Pancreas (tissue), 10 donors: ENCODE measurements at regions not wholly inside any gene's neighbourhood (a gene's known extent, or its start where the extent isn't known, plus 50 kb on each side); places are given as distances from the start of the nearest gene placed in this dataset.

ENCODE experiments used
- ATAC-seq, 4 donors: fragments of 200-7000 bp; cut with Tn5 transposase; one replicate each; pipeline versions ENCODE4 v1.8.0 to v1.9.1; 2020; ENCODE audit warnings: mild to moderate bottlenecking in 4 of 4, moderate library complexity in 4 of 4
- DNase-seq, 6 donors: peaks; one replicate each; pipeline ENCODE4 v3.0.0-alpha.2; 2020
- FAIRE-seq: peaks from 2 replicates; lab custom pipeline; 2012; peaks lifted over from hg19 to GRCh38; lab: Jason Lieb, UNC
- H3K27ac ChIP-seq, 4 donors: fragments of 200-600 bp; sonication (generic); 1 replicate in 3 of 4; 2 replicates in 1 of 4; pipeline versions ENCODE4 v1.5.0 to v1.8.0; 2020
- H3K27me3 ChIP-seq, 4 donors: fragments of 200-600 bp; one replicate each; pipeline ENCODE4 v1.8.0; 2021
- H3K36me3 ChIP-seq, 3 donors: fragments of 200-600 bp; sonication (generic) in 1 of 3; one replicate each; pipeline versions ENCODE4 v1.5.0 to v1.8.0; 2020 to 2021
- H3K4me1 ChIP-seq, 3 donors: fragments of 200-600 bp; one replicate each; pipeline ENCODE4 v1.8.0; 2021
- H3K4me3 ChIP-seq, 4 donors: fragments of 200-600 bp; sonication (generic) in 2 of 4; one replicate each; pipeline versions ENCODE4 v1.5.0 to v1.8.0; 2020 to 2021
- H3K9me3 ChIP-seq, 4 donors: fragments of 200-600 bp; one replicate each; pipeline ENCODE4 v1.8.0; 2021
- WGBS, 2 donors: extraction: QIAGEN DNeasy Blood & Tissue Kit; methylation state at CpG; one replicate each; pipeline ENCODE4 v1.1.7; 2013; 5-methylcytosine and 5-hydroxymethylcytosine counted together
- intact Hi-C, 3 donors: fragments of 100-400 bp; cut with DNase I; formaldehyde crosslinking; loops; one replicate each; pipeline versions ENCODE4 v1.11.1 to v1.14.2; 2022
- TF ChIP-seq, protein P1 (sequence below), 4 donors: fragments of 200-600 bp; sonication (generic) in 3 of 4; IDR thresholded peaks; one replicate each; pipeline versions ENCODE4 v1.5.0 to v1.8.0; 2021; ENCODE audit warnings: antibody characterized with exemption in 4 of 4
- donor health status: healthy with polysubstance abuse.
- donor health status: DM: no; HTN: no; CAD: no; lungs with moderate emphysema.
- donor health status: DM: no; HTN: no; CAD: no.
- donor health status: control.
- donor health status: control.
- donor health status: Bipolar disorder and iron deficiency.
- donor health status: DM: yes; HTN: yes; CAD: no.
- donor health status: DM: no; HTN: no; CAD: no.
- donor health status: DM: no; HTN: no; CAD: no.
- donor health status: DM: yes; HTN: yes; CAD: no.

DNA sequence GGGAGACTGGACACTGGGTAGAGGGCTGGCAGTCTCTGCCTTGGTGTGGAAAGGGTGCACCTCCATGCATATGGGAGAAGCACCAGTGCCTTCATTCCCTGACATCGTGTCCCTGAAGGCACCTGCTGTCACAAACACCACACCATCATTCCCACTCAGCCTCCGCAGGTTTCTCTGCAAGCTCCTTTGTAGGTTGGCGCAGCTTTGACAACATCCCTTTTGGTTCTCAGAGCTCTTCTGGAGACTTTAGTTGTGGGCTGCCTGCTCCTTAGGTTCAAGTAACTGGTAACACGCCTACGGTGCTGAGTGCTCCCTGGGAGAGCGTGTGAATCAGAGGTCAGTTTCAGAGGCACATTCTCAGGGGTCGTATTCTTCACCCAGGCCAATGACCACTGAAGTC is 50.2 kb upstream of the TULP4 start:
- Histone ChIP-seq H3K4me1 (no peaks in the 10 kb centered on the region), H3K27ac (no peak overlapping the region), H3K9me3 (no peaks in the 10 kb centered on the region), H3K4me3 (no peak overlapping the region), H3K27me3 (no peaks in the 10 kb centered on the region), H3K36me3 (no peaks in the 10 kb centered on the region)
- intact Hi-C loops = no loop called here
- TF ChIP-seq, protein P1, sequence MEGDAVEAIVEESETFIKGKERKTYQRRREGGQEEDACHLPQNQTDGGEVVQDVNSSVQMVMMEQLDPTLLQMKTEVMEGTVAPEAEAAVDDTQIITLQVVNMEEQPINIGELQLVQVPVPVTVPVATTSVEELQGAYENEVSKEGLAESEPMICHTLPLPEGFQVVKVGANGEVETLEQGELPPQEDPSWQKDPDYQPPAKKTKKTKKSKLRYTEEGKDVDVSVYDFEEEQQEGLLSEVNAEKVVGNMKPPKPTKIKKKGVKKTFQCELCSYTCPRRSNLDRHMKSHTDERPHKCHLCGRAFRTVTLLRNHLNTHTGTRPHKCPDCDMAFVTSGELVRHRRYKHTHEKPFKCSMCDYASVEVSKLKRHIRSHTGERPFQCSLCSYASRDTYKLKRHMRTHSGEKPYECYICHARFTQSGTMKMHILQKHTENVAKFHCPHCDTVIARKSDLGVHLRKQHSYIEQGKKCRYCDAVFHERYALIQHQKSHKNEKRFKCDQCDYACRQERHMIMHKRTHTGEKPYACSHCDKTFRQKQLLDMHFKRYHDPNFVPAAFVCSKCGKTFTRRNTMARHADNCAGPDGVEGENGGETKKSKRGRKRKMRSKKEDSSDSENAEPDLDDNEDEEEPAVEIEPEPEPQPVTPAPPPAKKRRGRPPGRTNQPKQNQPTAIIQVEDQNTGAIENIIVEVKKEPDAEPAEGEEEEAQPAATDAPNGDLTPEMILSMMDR (IDR thresholded peaks at IDR 0.05) = no peak
- WGBS, 2 donors = 85 to 88% methylated on average over 7 of the region's 7 CpGs
- DNase-seq (no peak), FAIRE-seq (no peak), ATAC-seq (no peak)
